Hepatocyte (in vitro differentiated cells): ENCODE measurements at regions not wholly inside any gene's neighbourhood (a gene's known extent, or its start where the extent isn't known, plus 50 kb on each side); places are given as distances from the start of the nearest gene placed in this dataset.

Experiments used
- EZH2 ChIP-seq: fragments of 200-600 bp; sonication (generic); IDR thresholded peaks from 2 replicates; pipeline ENCODE4 v1.6.1; 2016; ENCODE audit warnings: antibody characterized with exemption, mild to moderate bottlenecking, borderline replicate concordance
- TF ChIP-seq, protein P1 (sequence below): fragments of 200-600 bp; sonication (generic); IDR thresholded peaks from 2 replicates; pipeline ENCODE4 v1.5.1; 2016; ENCODE audit warnings: antibody characterized with exemption, mild to moderate bottlenecking; ENCODE audit not compliant: poor library complexity

DNA sequence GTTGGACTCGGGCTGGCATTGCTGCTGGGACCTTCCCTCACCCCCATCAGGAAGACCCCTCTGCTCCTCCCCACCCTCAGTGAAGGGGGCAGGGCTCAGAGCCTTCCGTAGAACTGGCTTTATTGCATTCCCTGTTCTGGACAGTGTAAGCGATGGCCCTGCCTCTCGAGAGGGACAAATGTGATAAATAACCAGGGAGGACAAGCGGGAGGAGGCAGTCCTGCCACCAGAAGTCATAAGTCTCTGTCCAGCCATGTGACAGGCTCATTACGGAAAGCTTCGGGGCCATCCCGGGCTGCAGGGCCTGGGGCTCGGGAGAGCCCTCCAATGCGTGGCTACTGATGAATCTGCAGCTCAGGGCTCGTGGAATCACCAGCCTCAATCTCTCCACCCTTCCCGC, 58.5 kb upstream of the MDGA1 start:
- no peak for TF ChIP-seq EZH2
- TF ChIP-seq, protein P1, sequence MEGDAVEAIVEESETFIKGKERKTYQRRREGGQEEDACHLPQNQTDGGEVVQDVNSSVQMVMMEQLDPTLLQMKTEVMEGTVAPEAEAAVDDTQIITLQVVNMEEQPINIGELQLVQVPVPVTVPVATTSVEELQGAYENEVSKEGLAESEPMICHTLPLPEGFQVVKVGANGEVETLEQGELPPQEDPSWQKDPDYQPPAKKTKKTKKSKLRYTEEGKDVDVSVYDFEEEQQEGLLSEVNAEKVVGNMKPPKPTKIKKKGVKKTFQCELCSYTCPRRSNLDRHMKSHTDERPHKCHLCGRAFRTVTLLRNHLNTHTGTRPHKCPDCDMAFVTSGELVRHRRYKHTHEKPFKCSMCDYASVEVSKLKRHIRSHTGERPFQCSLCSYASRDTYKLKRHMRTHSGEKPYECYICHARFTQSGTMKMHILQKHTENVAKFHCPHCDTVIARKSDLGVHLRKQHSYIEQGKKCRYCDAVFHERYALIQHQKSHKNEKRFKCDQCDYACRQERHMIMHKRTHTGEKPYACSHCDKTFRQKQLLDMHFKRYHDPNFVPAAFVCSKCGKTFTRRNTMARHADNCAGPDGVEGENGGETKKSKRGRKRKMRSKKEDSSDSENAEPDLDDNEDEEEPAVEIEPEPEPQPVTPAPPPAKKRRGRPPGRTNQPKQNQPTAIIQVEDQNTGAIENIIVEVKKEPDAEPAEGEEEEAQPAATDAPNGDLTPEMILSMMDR: no peak
